Activated naive CD8-positive, alpha-beta T cell treated with anti-CD3 and anti-CD28 coated beads, Interleukin-2, amount 10 ng/mL, durations not matched to agents 7 days and 5 days (primary cell): ENCODE measurements at regions not wholly inside any gene's neighbourhood (a gene's known extent, or its start where the extent isn't known, plus 50 kb on each side); places are given as distances from the start of the nearest gene placed in this dataset.

Experiments
- ATAC-seq: fragments of 150-1000 bp; cut with Tn5 transposase; one replicate; pipeline ENCODE4 v1.10.0; 2021; ENCODE audit warnings: low read depth, moderate library complexity
- POLR2A ChIA-PET: fragments of 350-600 bp; sonication (Branson Sonifier 250); formaldehyde crosslinking; loops from one replicate; lab custom pipeline; 2021; ENCODE audit warnings: antibody characterized with exemption; lab: Charles Lee
- DNase-seq: peaks from one replicate; pipeline ENCODE4 v3.0.0; 2021
- H3K27ac Mint-ChIP-seq: one replicate; pipeline ENCODE4 v1.8.0; 2022; ENCODE audit warnings: mild to moderate bottlenecking, mixed read lengths
- H3K27me3 Mint-ChIP-seq: one replicate; pipeline ENCODE4 v1.8.0; 2022; ENCODE audit warnings: mild to moderate bottlenecking, moderate library complexity, mixed read lengths
- H3K36me3 Mint-ChIP-seq: one replicate; pipeline ENCODE4 v1.8.0; 2021; ENCODE audit warnings: mild to moderate bottlenecking, mixed read lengths
- H3K4me1 Mint-ChIP-seq: one replicate; pipeline ENCODE4 v1.8.0; 2021; ENCODE audit warnings: mixed read lengths
- H3K4me3 Mint-ChIP-seq: one replicate; pipeline ENCODE4 v1.8.0; 2022; ENCODE audit warnings: mild to moderate bottlenecking, moderate library complexity, mixed read lengths
- H3K9me3 Mint-ChIP-seq: one replicate; pipeline ENCODE4 v1.8.0; 2021; ENCODE audit warnings: mixed read lengths

DNA sequence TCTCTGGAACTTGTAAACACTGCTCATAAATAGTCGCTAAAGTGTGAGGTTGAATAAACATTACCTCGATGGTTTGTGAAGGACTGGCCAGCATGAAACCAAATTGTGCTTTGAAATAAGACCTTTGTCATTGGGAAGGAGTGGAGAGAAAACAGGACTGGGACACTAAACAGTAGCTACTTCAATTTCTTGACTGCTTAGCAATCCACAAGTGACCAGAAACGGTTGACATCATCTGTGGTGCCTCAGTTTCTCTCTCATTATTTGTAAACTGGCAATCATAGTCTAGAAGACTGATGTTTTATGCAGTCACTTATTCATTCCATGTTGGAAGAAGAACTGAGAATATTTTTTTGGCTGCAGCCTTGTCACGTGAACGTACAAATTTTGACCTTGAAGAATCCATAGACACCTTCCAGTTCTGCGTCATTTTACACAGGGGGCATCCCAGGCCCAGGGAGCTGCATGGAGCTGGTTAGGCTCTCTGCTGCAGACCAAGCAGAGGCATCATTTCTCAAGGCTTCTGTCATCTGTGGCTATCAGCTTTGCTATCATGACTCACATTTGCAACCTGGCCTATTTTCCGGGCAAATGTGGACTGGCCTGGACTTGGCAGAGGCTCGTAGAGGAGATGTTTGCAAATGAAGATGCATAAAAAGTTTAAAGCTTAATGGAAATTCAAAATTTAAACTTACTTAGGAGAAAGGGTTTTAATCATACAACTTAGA lies 391.8 kb downstream of the FGF9 start:
- H3K4me1 Mint-ChIP-seq = peaks cover 39% of the 10 kb centered on the region
- H3K27me3 Mint-ChIP-seq = no peaks in the 10 kb centered on the region
- DNase-seq = no peak
- ATAC-seq = no peak
- POLR2A ChIA-PET = interaction anchor here (1.1 kb wide), 1 partner anchor 36 kb away, joined by 3 read pairs; no protein-coding TSS in a partner anchor
- H3K9me3 Mint-ChIP-seq = peaks cover 4% of the 10 kb centered on the region
- H3K4me3 Mint-ChIP-seq = peak overlapping the region; percentile 68
- peaks cover 2% of the 10 kb centered on the region for H3K36me3 Mint-ChIP-seq
- H3K27ac Mint-ChIP-seq = peak overlapping the region; percentile 80

DNA sequence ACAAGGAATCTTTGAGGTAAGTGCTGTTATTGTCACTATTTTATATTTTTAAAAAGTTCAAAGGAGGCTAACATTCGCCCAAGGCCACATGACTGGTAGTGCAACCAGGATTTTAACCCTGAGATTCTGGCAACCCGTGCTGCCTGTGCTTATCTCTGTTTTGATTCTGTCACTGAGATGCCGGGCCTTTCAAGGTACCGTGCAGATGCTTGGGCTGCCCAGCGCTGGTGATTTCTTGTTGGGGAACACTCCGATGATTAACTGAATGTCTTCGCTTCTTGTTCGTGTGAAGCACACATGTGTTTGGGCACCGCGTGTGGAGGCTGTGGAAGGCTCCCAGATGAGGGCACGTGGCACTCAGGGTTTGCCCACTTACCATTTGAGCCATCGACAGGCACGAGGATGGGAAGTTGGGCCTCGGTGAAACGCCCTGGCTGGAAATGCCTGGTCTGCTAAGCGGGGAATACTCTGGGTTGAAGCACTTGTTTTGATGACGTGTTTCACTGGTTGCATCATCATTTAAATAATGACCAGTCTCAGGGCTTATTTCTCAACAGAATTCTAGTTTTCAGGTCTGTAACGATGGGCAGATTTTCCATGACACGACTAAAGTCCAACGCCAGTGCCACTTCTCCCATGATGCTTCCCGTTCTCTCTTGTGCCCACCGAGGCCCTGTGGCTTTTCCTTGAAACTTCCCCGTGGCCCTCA lies 392.7 kb downstream of the FGF9 start:
- H3K27ac Mint-ChIP-seq = peak overlapping the region; percentile 40
- POLR2A ChIA-PET = interaction anchor here (1.1 kb wide), 1 partner anchor 35 kb away, joined by 3 read pairs; no protein-coding TSS in a partner anchor
- no peak for DNase-seq

DNA sequence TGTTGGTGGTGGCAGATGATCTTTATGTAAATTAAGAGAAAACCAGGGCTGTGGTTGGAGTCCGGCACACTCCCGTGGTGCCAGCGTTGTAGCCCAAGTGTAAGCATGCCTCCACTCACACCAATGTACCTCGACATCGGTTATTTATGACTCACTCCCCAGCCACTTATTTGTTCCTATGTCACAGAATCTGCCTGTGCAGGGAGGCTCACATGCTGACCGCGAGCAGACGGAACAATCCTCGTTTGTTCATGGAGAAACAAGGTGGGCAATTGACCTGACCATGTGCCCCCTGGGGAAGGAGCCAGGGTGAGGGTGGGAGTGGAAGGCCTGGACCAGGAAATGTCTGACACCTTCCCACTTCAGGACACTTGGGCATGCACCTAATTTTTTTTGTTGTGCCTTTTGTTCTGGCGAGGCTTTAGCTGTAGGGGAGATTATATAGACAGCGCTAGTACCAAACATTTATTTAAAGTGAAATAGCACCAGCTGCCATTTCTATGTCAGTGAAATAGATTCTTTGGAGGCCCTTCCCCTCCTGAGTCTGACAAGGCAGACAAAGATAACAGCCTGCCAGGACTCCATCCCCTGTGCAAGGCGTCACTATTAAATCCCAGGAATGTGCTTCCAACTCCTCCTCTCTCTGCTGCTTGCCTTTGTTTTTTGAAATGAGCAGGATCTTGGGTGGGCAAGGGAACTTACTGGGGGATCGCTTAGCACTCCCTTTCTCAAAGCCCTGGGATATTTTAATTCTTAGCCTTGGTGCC lies 394.2 kb downstream of the FGF9 start:
- Mint-ChIP-seq H3K4me1 (peaks cover 40% of the 10 kb centered on the region), H3K27ac (no peak overlapping the region), H3K9me3 (peaks cover 4% of the 10 kb centered on the region), H3K27me3 (no peaks in the 10 kb centered on the region), H3K36me3 (peaks cover 5% of the 10 kb centered on the region), H3K4me3 (no peak overlapping the region)
- POLR2A ChIA-PET = no interaction called here
- DNase-seq (no peak), ATAC-seq (no peak)

More for the DNA sequence above, 392.7 kb downstream of the FGF9 start:
- no peak for ATAC-seq
- Mint-ChIP-seq H3K4me3 (peak overlapping the region; percentile 18), H3K4me1 (peaks cover 42% of the 10 kb centered on the region), H3K36me3 (peaks cover 5% of the 10 kb centered on the region), H3K27me3 (no peaks in the 10 kb centered on the region), H3K9me3 (peaks cover 4% of the 10 kb centered on the region)

- POLR2A ChIA-PET = no interaction called here
- no peak for DNase-seq
- Mint-ChIP-seq H3K4me3 (no peak overlapping the region), H3K4me1 (peaks cover 13% of the 10 kb centered on the region), H3K9me3 (peaks cover 4% of the 10 kb centered on the region), H3K27me3 (no peaks in the 10 kb centered on the region), H3K27ac (no peak overlapping the region), H3K36me3 (peaks cover 10% of the 10 kb centered on the region)
- ATAC-seq = no peak
These were observed 402.8 kb downstream of the FGF9 start for GRCh38 chr13:22073718-22074117.

DNA sequence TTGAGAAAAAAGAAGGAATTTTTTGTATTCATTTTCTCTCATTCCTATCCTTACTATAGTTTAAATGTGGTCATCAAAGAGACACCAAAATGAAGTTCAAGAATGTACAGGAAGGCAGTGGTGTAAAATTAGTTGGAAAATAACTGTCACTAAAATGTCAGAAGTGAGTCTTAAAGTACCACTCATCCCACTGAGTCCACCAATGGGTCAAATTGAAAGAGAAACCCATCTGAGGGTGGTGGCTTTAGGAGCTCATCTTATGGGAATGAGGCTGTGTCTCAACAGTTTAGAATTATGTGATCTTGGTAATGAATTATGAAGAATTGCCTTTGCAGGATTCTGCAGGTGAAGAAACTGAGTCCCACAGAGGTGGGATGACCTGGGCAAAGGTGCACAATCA lies 403.5 kb downstream of the FGF9 start:
- Mint-ChIP-seq H3K27me3 (no peaks in the 10 kb centered on the region), H3K27ac (no peak overlapping the region), H3K9me3 (peaks cover 6% of the 10 kb centered on the region), H3K4me1 (peaks cover 13% of the 10 kb centered on the region), H3K36me3 (peaks cover 11% of the 10 kb centered on the region), H3K4me3 (no peak overlapping the region)
- POLR2A ChIA-PET = no interaction called here
- ATAC-seq (peak; percentile 36), DNase-seq (no peak)

DNA sequence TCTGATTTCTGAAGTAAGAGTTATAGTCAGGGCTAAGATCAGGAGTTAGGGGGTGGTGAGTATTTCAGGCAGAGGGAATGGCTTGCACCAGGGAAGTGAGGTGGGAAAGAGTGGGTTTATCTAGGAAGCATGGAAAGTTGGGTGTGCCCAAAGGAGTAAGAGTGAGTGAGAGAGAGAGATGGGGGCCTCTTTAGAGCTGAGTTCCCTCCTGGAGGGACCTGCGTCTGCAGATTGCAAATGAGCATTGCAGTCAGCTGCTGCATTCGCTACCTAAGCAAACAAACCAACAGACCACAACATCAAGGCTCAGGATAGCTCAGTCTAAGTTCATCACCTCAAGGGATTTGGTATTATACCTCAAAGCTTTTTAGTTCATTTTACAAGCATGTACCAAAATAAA lies 405.8 kb downstream of the FGF9 start:
- POLR2A ChIA-PET = no interaction called here
- Mint-ChIP-seq H3K4me3 (no peak overlapping the region), H3K4me1 (peaks cover 13% of the 10 kb centered on the region), H3K27me3 (no peaks in the 10 kb centered on the region), H3K36me3 (peaks cover 10% of the 10 kb centered on the region), H3K9me3 (peaks cover 6% of the 10 kb centered on the region), H3K27ac (no peak overlapping the region)
- DNase-seq = no peak
- ATAC-seq = no peak

- no peak for DNase-seq
- H3K27me3 Mint-ChIP-seq = no peaks in the 10 kb centered on the region
- H3K27ac Mint-ChIP-seq = no peak overlapping the region
- no peak overlapping the region for H3K4me3 Mint-ChIP-seq
- H3K4me1 Mint-ChIP-seq = peaks cover 13% of the 10 kb centered on the region
- no peak for ATAC-seq
- peaks cover 10% of the 10 kb centered on the region for H3K36me3 Mint-ChIP-seq
- peaks cover 6% of the 10 kb centered on the region for H3K9me3 Mint-ChIP-seq
- POLR2A ChIA-PET = no interaction called here
These were observed 406.4 kb downstream of the FGF9 start for GRCh38 chr13:22077205-22077683.

DNA sequence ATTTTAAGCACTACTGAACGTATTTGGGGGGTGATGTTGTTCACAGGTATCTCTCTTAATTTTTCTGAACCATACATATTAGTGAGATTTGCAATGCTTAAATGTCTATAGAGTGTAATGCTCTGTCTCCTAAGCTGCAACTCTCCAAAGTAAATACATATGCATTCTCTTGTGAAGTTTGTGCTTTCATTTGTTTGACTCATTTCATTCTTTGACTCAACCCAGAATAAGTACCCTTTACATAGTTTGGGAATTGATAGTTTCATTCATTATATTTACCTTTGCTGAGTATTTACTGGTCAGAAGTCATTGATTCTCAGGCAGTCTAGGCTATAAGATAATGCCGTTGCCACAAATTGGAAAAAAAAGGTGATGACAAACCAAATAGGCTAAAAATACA lies 406.9 kb downstream of the FGF9 start:
- no peak for ATAC-seq
- peaks cover 6% of the 10 kb centered on the region for H3K9me3 Mint-ChIP-seq
- H3K27ac Mint-ChIP-seq = no peak overlapping the region
- no peaks in the 10 kb centered on the region for H3K27me3 Mint-ChIP-seq
- DNase-seq = no peak
- peaks cover 10% of the 10 kb centered on the region for H3K36me3 Mint-ChIP-seq
- no peak overlapping the region for H3K4me3 Mint-ChIP-seq
- POLR2A ChIA-PET = no interaction called here
- H3K4me1 Mint-ChIP-seq = peaks cover 18% of the 10 kb centered on the region

DNA sequence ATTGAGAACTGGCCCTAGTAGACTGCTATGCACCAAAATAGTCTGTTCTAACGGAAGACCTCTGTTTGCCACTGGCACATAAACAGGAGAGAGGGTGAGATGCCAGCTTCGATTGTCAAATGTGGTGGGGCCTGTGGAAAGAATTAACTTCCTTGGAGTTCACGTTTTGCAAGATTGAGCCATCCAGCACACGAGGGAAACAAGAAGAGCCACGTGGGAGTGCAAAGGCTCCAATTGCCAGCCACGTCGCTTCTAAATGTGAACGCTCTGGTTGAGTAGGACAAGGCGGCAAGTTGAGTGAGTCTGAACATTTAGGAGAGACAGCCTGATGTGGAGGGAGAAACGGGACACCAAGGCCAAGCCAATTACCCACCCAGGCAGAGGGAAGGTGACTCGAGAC lies 409.1 kb downstream of the FGF9 start:
- Mint-ChIP-seq H3K4me1 (peaks cover 18% of the 10 kb centered on the region), H3K36me3 (peaks cover 7% of the 10 kb centered on the region), H3K9me3 (peaks cover 6% of the 10 kb centered on the region), H3K27ac (no peak overlapping the region), H3K4me3 (no peak overlapping the region), H3K27me3 (no peaks in the 10 kb centered on the region)
- DNase-seq = no peak
- POLR2A ChIA-PET = no interaction called here
- ATAC-seq = no peak

DNA sequence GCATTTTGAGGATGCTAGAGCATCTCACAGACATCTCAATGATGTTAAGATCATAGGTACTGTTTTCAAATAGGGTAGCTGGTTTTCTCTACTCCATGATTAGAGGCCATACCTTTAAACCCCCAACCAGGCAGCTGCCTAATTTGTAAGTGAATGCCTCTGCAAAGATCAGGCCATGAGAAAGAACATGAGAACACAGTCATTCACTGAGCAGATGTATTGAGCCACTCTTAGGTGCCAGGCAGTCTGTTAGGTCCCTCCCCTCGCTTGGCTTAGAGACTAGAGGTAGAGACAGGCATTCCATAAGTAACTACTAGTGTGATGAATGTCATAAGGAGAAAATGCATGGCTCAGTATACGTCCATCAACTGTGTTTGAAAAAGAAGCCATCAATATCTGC lies 410.0 kb downstream of the FGF9 start:
- H3K4me3 Mint-ChIP-seq = no peak overlapping the region
- H3K36me3 Mint-ChIP-seq = peaks cover 5% of the 10 kb centered on the region

GRCh38 chr13:22081430-22081829 lies 410.6 kb downstream of the FGF9 start:
- DNase-seq = no peak
- Mint-ChIP-seq H3K4me3 (no peak overlapping the region), H3K9me3 (peaks cover 4% of the 10 kb centered on the region), H3K36me3 (peaks cover 5% of the 10 kb centered on the region), H3K27ac (no peak overlapping the region), H3K27me3 (no peaks in the 10 kb centered on the region), H3K4me1 (peaks cover 17% of the 10 kb centered on the region)
- ATAC-seq = no peak
- POLR2A ChIA-PET = no interaction called here

More for the DNA sequence above, 410.0 kb downstream of the FGF9 start:
- DNase-seq (no peak), ATAC-seq (no peak)
- Mint-ChIP-seq H3K27me3 (no peaks in the 10 kb centered on the region), H3K4me1 (peaks cover 18% of the 10 kb centered on the region), H3K9me3 (peaks cover 4% of the 10 kb centered on the region), H3K27ac (no peak overlapping the region)
- POLR2A ChIA-PET = no interaction called here

GRCh38 chr13:22082030-22082429 lies 411.2 kb downstream of the FGF9 start:
- Mint-ChIP-seq H3K27me3 (no peaks in the 10 kb centered on the region), H3K4me3 (no peak overlapping the region), H3K9me3 (peaks cover 4% of the 10 kb centered on the region), H3K27ac (no peak overlapping the region), H3K36me3 (peaks cover 3% of the 10 kb centered on the region), H3K4me1 (peaks cover 14% of the 10 kb centered on the region)
- POLR2A ChIA-PET = no interaction called here
- DNase-seq = no peak
- ATAC-seq = no peak

- no peak overlapping the region for H3K4me3 Mint-ChIP-seq
- DNase-seq (no peak), ATAC-seq (peak; percentile 63)
- POLR2A ChIA-PET = interaction anchor here (0.6 kb wide), 1 partner anchor 559 kb away, joined by 3 read pairs; no protein-coding TSS in a partner anchor
- peaks cover 3% of the 10 kb centered on the region for H3K36me3 Mint-ChIP-seq
- H3K4me1 Mint-ChIP-seq = peaks cover 9% of the 10 kb centered on the region
- peaks cover 4% of the 10 kb centered on the region for H3K9me3 Mint-ChIP-seq
- no peak overlapping the region for H3K27ac Mint-ChIP-seq
- H3K27me3 Mint-ChIP-seq = no peaks in the 10 kb centered on the region
These were observed 411.7 kb downstream of the FGF9 start for GRCh38 chr13:22082437-22083100.
